ENCODE measurements at regions not wholly inside any gene's neighbourhood (a gene's known extent, or its start where the extent isn't known, plus 50 kb on each side); places are given as distances from the start of the nearest gene placed in this dataset.
"Not testable (repeated sequence)": the region's sequence is repeated elsewhere in the genome, so short reads cannot be mapped to it uniquely, and the experiment has no call there.

- Histone ChIP-seq H3K27me3 (ENCODE audit: low read depth) (peaks cover 5% of the 10 kb centered on the region), H3K4me1 (peaks cover under 1% of the 10 kb centered on the region), H3K4me3 (no peak overlapping the region), H3K9me3 (no peaks in the 10 kb centered on the region), H3K27ac (no peak overlapping the region), H3K36me3 (no peaks in the 10 kb centered on the region)
- TF ChIP-seq CTCF (IDR thresholded peaks at IDR 0.05) = no peak
- intact Hi-C loops (cut with DNase I) = no loop called here
- DNase-seq (no peak), ATAC-seq (no peak)
These were observed 373.2 kb downstream of the NPIPA8 start for GRCh38 chr16:17963185-17963836.

DNA sequence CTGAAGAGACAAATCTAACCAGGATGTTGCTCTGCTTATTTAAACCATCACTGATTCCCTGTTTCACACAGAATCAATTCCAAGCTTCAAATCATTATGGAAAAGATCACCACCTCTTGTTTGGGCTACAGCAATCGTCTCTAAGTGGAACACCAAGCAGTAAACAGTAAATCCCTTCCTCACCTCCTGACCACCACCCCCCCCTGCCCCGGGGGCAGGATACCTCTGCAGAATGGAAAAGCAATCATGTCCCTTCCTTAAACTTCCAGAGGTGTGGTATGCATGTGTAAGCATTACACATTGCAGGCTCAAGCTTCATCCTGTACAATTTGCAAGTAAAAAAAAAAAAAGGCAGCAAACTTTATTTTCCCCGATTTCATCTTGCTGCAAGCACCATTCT, 373.8 kb downstream of the NPIPA8 start:
- no peak for TF ChIP-seq CTCF (IDR thresholded peaks at IDR 0.05)
- no peak for DNase-seq

DNA sequence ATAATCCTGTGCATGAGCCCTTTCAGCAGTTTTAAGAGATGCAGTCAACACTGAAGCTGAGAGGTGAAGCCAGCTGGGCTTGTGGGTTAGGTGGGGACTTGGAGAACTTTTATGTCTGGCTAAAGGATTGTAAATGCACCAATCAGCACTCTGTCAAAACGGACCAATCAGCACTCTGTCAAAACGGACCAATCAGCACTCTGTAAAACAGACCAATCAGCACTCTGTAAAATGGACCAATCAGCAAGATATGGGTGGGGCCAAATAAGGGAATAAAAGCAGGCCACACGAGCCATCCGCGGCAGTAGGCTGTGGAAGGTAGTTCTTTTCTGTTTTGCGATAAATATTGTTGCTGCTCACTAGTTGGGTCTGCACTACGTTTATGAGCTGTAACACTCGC, 374.7 kb downstream of the NPIPA8 start:
- ATAC-seq; DNase-seq; intact Hi-C loops (cut with DNase I): not testable (repeated sequence)

More for the DNA sequence above, 373.8 kb downstream of the NPIPA8 start:
- Histone ChIP-seq H3K36me3 (no peaks in the 10 kb centered on the region), H3K27me3 (ENCODE audit: low read depth) (peaks cover 5% of the 10 kb centered on the region), H3K4me1 (no peaks in the 10 kb centered on the region), H3K27ac (no peak overlapping the region), H3K9me3 (no peaks in the 10 kb centered on the region), H3K4me3 (no peak overlapping the region)
- intact Hi-C loops (cut with DNase I) = no loop called here
- ATAC-seq = no peak

GRCh38 chr16:17951378-17951777, 385.2 kb downstream of the NPIPA8 start:
- DNase-seq = no peak
- no peak for ATAC-seq
- TF ChIP-seq CTCF (IDR thresholded peaks at IDR 0.05) = no peak
- Histone ChIP-seq H3K4me1 (no peaks in the 10 kb centered on the region), H3K9me3 (no peaks in the 10 kb centered on the region), H3K27ac (no peak overlapping the region), H3K4me3 (no peak overlapping the region), H3K36me3 (no peaks in the 10 kb centered on the region), H3K27me3 (ENCODE audit: low read depth) (no peaks in the 10 kb centered on the region)
- intact Hi-C loops (cut with DNase I) = no loop called here

More for the DNA sequence above, 374.7 kb downstream of the NPIPA8 start:
- H3K36me3 ChIP-seq; H3K27ac ChIP-seq; H3K9me3 ChIP-seq; H3K27me3 ChIP-seq (ENCODE audit: low read depth); H3K4me1 ChIP-seq; H3K4me3 ChIP-seq: not testable (repeated sequence)

DNA sequence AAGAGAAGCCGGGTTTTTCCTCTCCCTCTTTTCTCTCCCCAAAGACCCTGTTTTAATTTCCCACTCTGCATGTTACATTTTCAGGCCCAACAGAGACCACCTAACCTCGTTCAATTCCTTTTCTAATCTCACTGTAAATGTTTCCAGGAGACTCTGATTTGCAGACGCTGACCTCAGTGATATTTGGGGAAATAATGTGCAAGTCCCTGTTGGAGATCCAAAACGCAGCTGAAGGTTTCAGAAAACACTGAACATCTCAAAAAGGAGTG, 386.6 kb downstream of the NPIPA8 start:
- no peak overlapping the region for H3K27ac ChIP-seq
- intact Hi-C loops (cut with DNase I) = no loop called here
- ATAC-seq = no peak
- no peak overlapping the region for H3K4me3 ChIP-seq
- no peaks in the 10 kb centered on the region for H3K4me1 ChIP-seq
- H3K36me3 ChIP-seq = no peaks in the 10 kb centered on the region
- no peak for DNase-seq
- H3K27me3 ChIP-seq (ENCODE audit: low read depth) = no peaks in the 10 kb centered on the region
- no peaks in the 10 kb centered on the region for H3K9me3 ChIP-seq
- no peak for TF ChIP-seq CTCF (IDR thresholded peaks at IDR 0.05)

- H3K27ac ChIP-seq = no peak overlapping the region
- ATAC-seq = no peak
- no peak overlapping the region for H3K4me3 ChIP-seq
- no peaks in the 10 kb centered on the region for H3K4me1 ChIP-seq
- H3K36me3 ChIP-seq = no peaks in the 10 kb centered on the region
- H3K9me3 ChIP-seq = no peaks in the 10 kb centered on the region
- DNase-seq = no peak
- intact Hi-C loops (cut with DNase I) = no loop called here
- no peak for TF ChIP-seq CTCF (IDR thresholded peaks at IDR 0.05)
- H3K27me3 ChIP-seq (ENCODE audit: low read depth) = no peaks in the 10 kb centered on the region
These were observed 387.2 kb downstream of the NPIPA8 start for GRCh38 chr16:17949141-17949981.
